Transverse colon (tissue), 4 donors: ENCODE measurements at regions not wholly inside any gene's neighbourhood (a gene's known extent, or its start where the extent isn't known, plus 50 kb on each side); places are given as distances from the start of the nearest gene placed in this dataset.

Experiments
- DNase-seq: peaks from one replicate; pipeline ENCODE4 v3.0.0-alpha.2; 2019
- H3K27ac ChIP-seq, 4 donors: fragments of 200-600 bp; sonication (generic); 2 replicates each; pipeline ENCODE4 v1.5.1; 2016 to 2018; ENCODE audit warnings: inconsistent platforms in 4 of 4
- H3K27me3 ChIP-seq: fragments of 200-600 bp; sonication (generic); 2 replicates; pipeline ENCODE4 v1.5.1; 2017; ENCODE audit warnings: inconsistent platforms
- H3K36me3 ChIP-seq, 4 donors: fragments of 200-600 bp; sonication (generic); 2 replicates each; pipeline ENCODE4 v1.5.1; 2017 to 2019; ENCODE audit warnings: inconsistent platforms in 4 of 4
- H3K4me1 ChIP-seq, 4 donors: fragments of 200-600 bp; sonication (generic); 2 replicates each; pipeline ENCODE4 v1.5.1; 2017 to 2020; ENCODE audit warnings: inconsistent platforms in 4 of 4
- H3K4me3 ChIP-seq, 4 donors: fragments of 200-600 bp; sonication (generic); 1 replicate in 1 of 4; 2 replicates in 3 of 4; pipeline versions ENCODE4 v1.5.1 to v1.6.1; 2017 to 2019; ENCODE audit warnings: inconsistent platforms in 4 of 4
- H3K9me3 ChIP-seq, 2 donors: fragments of 200-600 bp; sonication (generic); 2 replicates each; pipeline ENCODE4 v1.5.1; 2017 to 2019; ENCODE audit warnings: inconsistent platforms in 2 of 2
- EP300 ChIP-seq: sonication (generic); formaldehyde crosslinking; IDR thresholded peaks from one replicate; pipeline ENCODE4 v1.6.1; 2017; ENCODE audit warnings: antibody characterized with exemption, low read depth
- POLR2A ChIP-seq: fragments of 450-650 bp; IDR thresholded peaks from one replicate; pipeline ENCODE4 v1.6.1; 2016; ENCODE audit warnings: antibody characterized with exemption, mild to moderate bottlenecking, moderate library complexity
- POLR2AphosphoS5 ChIP-seq, 3 donors: sonication (generic); formaldehyde crosslinking; IDR thresholded peaks; one replicate each; pipeline ENCODE4 v1.6.1; 2016; ENCODE audit warnings: antibody characterized with exemption in 3 of 3
- WGBS, 2 donors: methylation state at CpG; one replicate each; pipeline ENCODE4 v1.1.5; 2018; ENCODE audit warnings: low coverage in 1 of 2; 5-methylcytosine and 5-hydroxymethylcytosine counted together
- in situ Hi-C, 4 donors: fragments of 200-750 bp; cut with MboI; loops; one replicate each; pipeline versions ENCODE4 v1.15.0 to v1.15.1; 2017; ENCODE audit warnings: low sequenced_read_pairs in 3 of 4, low pct_ligation_motif_present in 1 of 4, low pct_unique_long_range_greater_than_20kb in 1 of 4
- intact Hi-C: fragments of 100-400 bp; cut with DNase I; formaldehyde crosslinking; loops from one replicate; pipeline ENCODE4 v1.15.1; 2023; ENCODE audit warnings: low total_unique reads
- TF ChIP-seq, protein P1 (sequence below), 5 experiments: fragments of 200-600 bp in 3 of 5; fragments of 450-650 bp in 2 of 5; sonication (generic) in 3 of 5; IDR thresholded peaks; 1 replicate in 2 of 5; 2 replicates in 3 of 5; pipeline ENCODE4 v1.5.1; 2016 to 2017; ENCODE audit warnings: antibody characterized with exemption in 5 of 5, inconsistent platforms in 3 of 5, mild to moderate bottlenecking in 2 of 5, moderate library complexity in 1 of 5

DNA sequence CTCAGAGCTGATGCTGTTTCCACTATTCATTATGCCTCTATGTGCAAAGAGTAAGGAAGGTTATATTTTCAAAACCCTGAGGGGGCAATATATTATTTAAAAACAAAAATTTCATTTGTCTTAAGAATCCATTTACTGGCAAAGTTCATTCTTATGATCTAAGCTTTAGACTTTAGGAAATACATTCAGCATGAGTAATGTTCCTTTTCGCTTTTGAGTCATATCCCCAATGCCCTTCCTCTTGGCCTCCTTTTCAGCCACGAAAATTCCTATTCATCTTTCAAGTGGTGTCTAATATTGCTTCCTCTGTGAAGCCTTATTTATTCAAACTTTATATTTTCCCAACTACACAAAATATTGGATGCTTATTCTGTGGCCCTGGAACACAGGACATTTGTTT, 1317.0 kb downstream of the PCDH9 start:
- H3K27ac ChIP-seq: no peak overlapping the region
- H3K36me3 ChIP-seq: no peaks in the 10 kb centered on the region
- in situ Hi-C loops: no loop called here
- H3K4me3 ChIP-seq: no peak overlapping the region
- H3K27me3 ChIP-seq: no peaks in the 10 kb centered on the region
- H3K9me3 ChIP-seq: no peaks in the 10 kb centered on the region
- intact Hi-C loops: no loop called here
- TF ChIP-seq EP300 (no peak), POLR2AphosphoS5 (IDR thresholded peaks at IDR 0.05) (no peak), POLR2A (no peak)
- TF ChIP-seq, protein P1, sequence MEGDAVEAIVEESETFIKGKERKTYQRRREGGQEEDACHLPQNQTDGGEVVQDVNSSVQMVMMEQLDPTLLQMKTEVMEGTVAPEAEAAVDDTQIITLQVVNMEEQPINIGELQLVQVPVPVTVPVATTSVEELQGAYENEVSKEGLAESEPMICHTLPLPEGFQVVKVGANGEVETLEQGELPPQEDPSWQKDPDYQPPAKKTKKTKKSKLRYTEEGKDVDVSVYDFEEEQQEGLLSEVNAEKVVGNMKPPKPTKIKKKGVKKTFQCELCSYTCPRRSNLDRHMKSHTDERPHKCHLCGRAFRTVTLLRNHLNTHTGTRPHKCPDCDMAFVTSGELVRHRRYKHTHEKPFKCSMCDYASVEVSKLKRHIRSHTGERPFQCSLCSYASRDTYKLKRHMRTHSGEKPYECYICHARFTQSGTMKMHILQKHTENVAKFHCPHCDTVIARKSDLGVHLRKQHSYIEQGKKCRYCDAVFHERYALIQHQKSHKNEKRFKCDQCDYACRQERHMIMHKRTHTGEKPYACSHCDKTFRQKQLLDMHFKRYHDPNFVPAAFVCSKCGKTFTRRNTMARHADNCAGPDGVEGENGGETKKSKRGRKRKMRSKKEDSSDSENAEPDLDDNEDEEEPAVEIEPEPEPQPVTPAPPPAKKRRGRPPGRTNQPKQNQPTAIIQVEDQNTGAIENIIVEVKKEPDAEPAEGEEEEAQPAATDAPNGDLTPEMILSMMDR (IDR thresholded peaks at IDR 0.05): no peak
- 43 to 47% methylated on average over 2 of the region's 2 CpGs for WGBS, 2 donors
- no peaks in the 10 kb centered on the region for H3K4me1 ChIP-seq
- DNase-seq: no peak

DNA sequence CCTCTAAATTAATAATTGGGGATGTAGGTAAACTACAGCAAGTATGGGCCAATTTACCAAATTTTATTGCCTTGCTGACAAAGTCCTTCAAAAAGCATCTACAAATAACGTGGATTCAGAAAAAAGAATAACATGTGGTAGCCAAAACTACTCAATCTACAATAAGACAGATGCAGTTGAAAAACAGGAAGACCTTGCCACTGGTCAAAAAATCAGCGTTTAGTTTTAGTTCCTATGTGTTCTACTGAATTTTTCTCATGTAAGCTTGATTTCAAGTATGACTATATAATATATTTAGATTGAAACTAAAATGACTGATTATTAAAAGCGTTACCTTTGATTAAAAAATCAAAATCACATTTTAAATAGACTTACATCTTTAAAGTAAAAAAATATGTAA, 1317.6 kb downstream of the PCDH9 start:
- no peak for DNase-seq
- H3K4me1 ChIP-seq: no peaks in the 10 kb centered on the region
- WGBS, 2 donors: 61% methylated on average over 3 of the region's 3 CpGs
- in situ Hi-C loops: no loop called here
- H3K27ac ChIP-seq: no peak overlapping the region
- H3K27me3 ChIP-seq: no peaks in the 10 kb centered on the region
- no peaks in the 10 kb centered on the region for H3K36me3 ChIP-seq
- TF ChIP-seq POLR2A: no peak
- TF ChIP-seq POLR2AphosphoS5 (IDR thresholded peaks at IDR 0.05): no peak
- TF ChIP-seq, protein P1 (IDR thresholded peaks at IDR 0.05): no peak
- TF ChIP-seq EP300: no peak
- no peaks in the 10 kb centered on the region for H3K9me3 ChIP-seq
- intact Hi-C loops: no loop called here
- H3K4me3 ChIP-seq: no peak overlapping the region

DNA sequence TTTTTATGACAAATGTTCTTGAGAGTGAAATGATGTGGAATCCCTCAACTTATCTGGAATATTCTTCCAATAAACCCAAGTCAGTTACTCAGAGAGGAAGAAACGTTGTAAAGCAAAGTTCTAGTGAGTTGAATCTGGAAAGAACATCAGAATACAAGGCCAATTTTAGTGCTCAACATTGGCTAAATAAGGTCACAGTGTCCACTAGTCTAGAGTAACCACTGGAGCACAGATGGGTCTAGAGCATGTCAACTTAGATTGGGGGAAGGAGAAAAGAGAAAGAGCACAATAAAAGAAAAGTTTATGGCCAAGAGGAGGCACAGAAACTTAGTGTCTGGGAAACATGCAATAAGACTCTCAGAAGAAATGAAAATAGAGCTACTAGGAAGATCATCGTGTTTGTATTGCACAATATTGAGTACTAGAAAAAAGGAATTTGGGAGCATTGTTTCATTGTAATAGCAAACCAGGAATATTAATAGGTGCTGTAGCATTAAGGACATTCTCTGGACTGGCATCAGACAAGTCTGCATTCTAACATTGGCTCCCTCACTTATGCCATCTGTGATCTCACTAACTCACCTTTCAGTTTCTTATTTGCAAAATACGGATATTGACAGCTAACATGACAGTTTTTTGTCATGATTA, 1318.5 kb downstream of the PCDH9 start:
- Histone ChIP-seq H3K4me1 (no peaks in the 10 kb centered on the region), H3K27ac (no peak overlapping the region), H3K36me3 (no peaks in the 10 kb centered on the region), H3K9me3 (no peaks in the 10 kb centered on the region), H3K4me3 (no peak overlapping the region), H3K27me3 (no peaks in the 10 kb centered on the region)
- WGBS, 2 donors: 44 to 59% methylated on average over 3 of the region's 3 CpGs
- DNase-seq: no peak
- intact Hi-C loops: no loop called here
- in situ Hi-C loops: no loop called here
- no peak for TF ChIP-seq POLR2AphosphoS5 (IDR thresholded peaks at IDR 0.05)
- TF ChIP-seq, protein P1 (IDR thresholded peaks at IDR 0.05): no peak
- TF ChIP-seq POLR2A: no peak
- TF ChIP-seq EP300: no peak

DNA sequence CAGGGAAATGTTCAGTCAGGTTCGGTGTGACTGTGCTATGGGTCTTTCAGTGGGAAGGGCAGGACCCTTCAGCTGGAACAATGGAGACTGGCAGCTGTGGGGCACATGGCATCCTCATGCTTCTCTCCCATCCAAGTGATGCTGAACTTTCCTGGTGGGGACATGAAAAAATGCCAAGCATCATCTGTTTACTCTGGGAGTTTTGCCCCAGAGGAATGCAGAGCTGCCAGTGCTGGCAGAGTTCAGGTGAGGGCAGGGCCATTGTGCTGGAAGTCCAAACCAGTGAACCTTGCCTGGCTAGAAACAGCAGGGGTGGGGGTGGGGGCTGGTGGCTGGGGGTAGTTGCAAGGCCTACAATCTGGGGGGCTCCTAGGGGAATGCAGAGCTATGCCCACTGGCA, 1320.6 kb downstream of the PCDH9 start:
- intact Hi-C loops: no loop called here
- DNase-seq: no peak
- Histone ChIP-seq H3K36me3 (no peaks in the 10 kb centered on the region), H3K9me3 (no peaks in the 10 kb centered on the region), H3K27me3 (no peaks in the 10 kb centered on the region), H3K27ac (no peak overlapping the region), H3K4me3 (no peak overlapping the region), H3K4me1 (no peaks in the 10 kb centered on the region)
- in situ Hi-C loops: no loop called here
- 40 to 93% methylated on average over 1 of the region's 1 CpG for WGBS, 2 donors
- TF ChIP-seq EP300 (no peak), POLR2A (no peak)
